Spleen (tissue), 11 donors: ENCODE measurements at regions not wholly inside any gene's neighbourhood (a gene's known extent, or its start where the extent isn't known, plus 50 kb on each side); places are given as distances from the start of the nearest gene placed in this dataset.

Source experiments
- DNase-seq: peaks from one replicate; pipeline ENCODE4 v3.0.0-alpha.2; 2020
- H3K27ac ChIP-seq, 8 donors: fragments of 200-600 bp; sonication (generic) in 7 of 8; 1 replicate in 4 of 8; 2 replicates in 4 of 8; pipeline versions ENCODE4 v1.5.0 to v1.8.0; 2016 to 2021; ENCODE audit warnings: inconsistent platforms in 4 of 8, mild to moderate bottlenecking in 4 of 8, moderate library complexity in 1 of 8
- H3K27me3 ChIP-seq, 7 donors: fragments of 200-600 bp; sonication (generic) in 6 of 7; replicated peaks in 1 of 7; 1 replicate in 4 of 7; 2 replicates in 3 of 7; pipeline versions ENCODE4 v1.5.0 to v1.8.0; 2016 to 2021; ENCODE audit warnings: inconsistent platforms in 3 of 7, mild to moderate bottlenecking in 1 of 7
- H3K36me3 ChIP-seq, 6 donors: fragments of 200-600 bp; sonication (generic) in 5 of 6; 1 replicate in 4 of 6; 2 replicates in 2 of 6; pipeline versions ENCODE4 v1.5.0 to v1.8.0; 2016 to 2021; ENCODE audit warnings: inconsistent platforms in 2 of 6
- H3K4me1 ChIP-seq, 6 donors: fragments of 200-600 bp; sonication (generic) in 5 of 6; 1 replicate in 3 of 6; 2 replicates in 3 of 6; pipeline versions ENCODE4 v1.5.0 to v1.8.0; 2016 to 2021; ENCODE audit warnings: inconsistent platforms in 3 of 6
- H3K4me3 ChIP-seq, 8 donors: fragments of 200-600 bp; sonication (generic) in 7 of 8; 1 replicate in 4 of 8; 2 replicates in 4 of 8; pipeline versions ENCODE4 v1.5.0 to v1.8.0; 2016 to 2021; ENCODE audit warnings: inconsistent platforms in 4 of 8, mild to moderate bottlenecking in 4 of 8, moderate library complexity in 2 of 8
- H3K9me3 ChIP-seq, 8 donors: fragments of 200-600 bp; sonication (generic) in 7 of 8; 1 replicate in 4 of 8; 2 replicates in 4 of 8; pipeline versions ENCODE4 v1.5.0 to v1.8.0; 2016 to 2021; ENCODE audit warnings: inconsistent platforms in 4 of 8
- POLR2A ChIP-seq, 3 donors: fragments of 450-650 bp; IDR thresholded peaks; one replicate each; pipeline ENCODE4 v1.5.1; 2017; ENCODE audit warnings: antibody characterized with exemption in 3 of 3, mild to moderate bottlenecking in 1 of 3
- POLR2AphosphoS5 ChIP-seq, 3 donors: sonication (generic); formaldehyde crosslinking; IDR thresholded peaks; one replicate each; pipeline ENCODE4 v1.5.1; 2017; ENCODE audit warnings: antibody characterized with exemption in 3 of 3
- WGBS, 5 donors: extraction: QIAGEN DNeasy Blood & Tissue Kit in 3 of 5; methylation state at CpG; one replicate each; pipeline versions ENCODE4 v1.1.5 to v1.1.7; 2013 to 2018; 5-methylcytosine and 5-hydroxymethylcytosine counted together
- intact Hi-C: fragments of 100-400 bp; cut with DNase I; formaldehyde crosslinking; loops from one replicate; pipeline ENCODE4 v1.15.0; 2023; ENCODE audit warnings: low total_unique reads
- TF ChIP-seq, protein P1 (sequence below), 11 experiments: fragments of 200-600 bp in 7 of 11; fragments of 450-650 bp in 4 of 11; sonication (generic) in 4 of 11; IDR thresholded peaks in 8 of 11; conservative IDR thresholded peaks in 3 of 11; 1 replicate in 7 of 11; 2 replicates in 4 of 11; pipeline versions ENCODE4 v1.4.0 to v1.8.0; 2016 to 2021; ENCODE audit warnings: antibody characterized with exemption in 11 of 11, inconsistent platforms in 4 of 11, mild to moderate bottlenecking in 1 of 11
- donor health status: healthy with polysubstance abuse.
- donor health status: DM: no; HTN: no; CAD: no; lungs with moderate emphysema.
- donor health status: DM: no; HTN: no; CAD: no.
- donor health status: Bipolar disorder and iron deficiency.
- donor health status: healthy.
- donor health status: DM: no; HTN: no; CAD: no.
- donor health status: DM: yes; HTN: yes; CAD: no.

DNA sequence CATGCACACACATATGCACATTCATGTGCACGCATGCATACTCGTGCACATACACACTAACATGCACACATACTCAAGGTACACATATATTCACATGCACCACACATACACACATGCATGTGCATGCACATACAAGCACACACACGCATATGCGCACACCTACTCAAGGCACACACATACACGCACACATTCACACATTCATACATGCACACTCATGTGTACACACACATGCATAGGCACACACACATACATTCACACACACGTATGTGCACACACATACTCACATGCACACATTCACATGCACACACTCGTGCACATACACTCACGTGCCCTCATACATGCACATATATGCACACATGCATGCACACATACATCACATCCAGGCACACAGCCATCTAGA lies 489.0 kb downstream of the MN1 start:
- 76 to 92% (median 90%) methylated on average over 8 of the region's 8 CpGs for WGBS, 5 donors
- peaks cover 0 to 17% (median 6%) of the 10 kb centered on the region in 6 donors for H3K4me1 ChIP-seq
- DNase-seq = no peak
- H3K27ac ChIP-seq = no peak overlapping the region
- H3K36me3 ChIP-seq = no peaks in the 10 kb centered on the region
- H3K9me3 ChIP-seq = peaks cover 0 to 11% (median 3%) of the 10 kb centered on the region in 8 donors
- TF ChIP-seq, protein P1, sequence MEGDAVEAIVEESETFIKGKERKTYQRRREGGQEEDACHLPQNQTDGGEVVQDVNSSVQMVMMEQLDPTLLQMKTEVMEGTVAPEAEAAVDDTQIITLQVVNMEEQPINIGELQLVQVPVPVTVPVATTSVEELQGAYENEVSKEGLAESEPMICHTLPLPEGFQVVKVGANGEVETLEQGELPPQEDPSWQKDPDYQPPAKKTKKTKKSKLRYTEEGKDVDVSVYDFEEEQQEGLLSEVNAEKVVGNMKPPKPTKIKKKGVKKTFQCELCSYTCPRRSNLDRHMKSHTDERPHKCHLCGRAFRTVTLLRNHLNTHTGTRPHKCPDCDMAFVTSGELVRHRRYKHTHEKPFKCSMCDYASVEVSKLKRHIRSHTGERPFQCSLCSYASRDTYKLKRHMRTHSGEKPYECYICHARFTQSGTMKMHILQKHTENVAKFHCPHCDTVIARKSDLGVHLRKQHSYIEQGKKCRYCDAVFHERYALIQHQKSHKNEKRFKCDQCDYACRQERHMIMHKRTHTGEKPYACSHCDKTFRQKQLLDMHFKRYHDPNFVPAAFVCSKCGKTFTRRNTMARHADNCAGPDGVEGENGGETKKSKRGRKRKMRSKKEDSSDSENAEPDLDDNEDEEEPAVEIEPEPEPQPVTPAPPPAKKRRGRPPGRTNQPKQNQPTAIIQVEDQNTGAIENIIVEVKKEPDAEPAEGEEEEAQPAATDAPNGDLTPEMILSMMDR (IDR thresholded peaks at IDR 0.05 in 8 of 11, conservative IDR thresholded peaks at IDR 0.05 in 3 of 11) = no peak
- TF ChIP-seq POLR2AphosphoS5 (IDR thresholded peaks at IDR 0.05) (no peak), POLR2A (IDR thresholded peaks at IDR 0.05) (no peak)
- H3K4me3 ChIP-seq = no peak overlapping the region
- H3K27me3 ChIP-seq = peaks cover 0 to 5% (median 0%) of the 10 kb centered on the region in 7 donors
- intact Hi-C loops = no loop called here

DNA sequence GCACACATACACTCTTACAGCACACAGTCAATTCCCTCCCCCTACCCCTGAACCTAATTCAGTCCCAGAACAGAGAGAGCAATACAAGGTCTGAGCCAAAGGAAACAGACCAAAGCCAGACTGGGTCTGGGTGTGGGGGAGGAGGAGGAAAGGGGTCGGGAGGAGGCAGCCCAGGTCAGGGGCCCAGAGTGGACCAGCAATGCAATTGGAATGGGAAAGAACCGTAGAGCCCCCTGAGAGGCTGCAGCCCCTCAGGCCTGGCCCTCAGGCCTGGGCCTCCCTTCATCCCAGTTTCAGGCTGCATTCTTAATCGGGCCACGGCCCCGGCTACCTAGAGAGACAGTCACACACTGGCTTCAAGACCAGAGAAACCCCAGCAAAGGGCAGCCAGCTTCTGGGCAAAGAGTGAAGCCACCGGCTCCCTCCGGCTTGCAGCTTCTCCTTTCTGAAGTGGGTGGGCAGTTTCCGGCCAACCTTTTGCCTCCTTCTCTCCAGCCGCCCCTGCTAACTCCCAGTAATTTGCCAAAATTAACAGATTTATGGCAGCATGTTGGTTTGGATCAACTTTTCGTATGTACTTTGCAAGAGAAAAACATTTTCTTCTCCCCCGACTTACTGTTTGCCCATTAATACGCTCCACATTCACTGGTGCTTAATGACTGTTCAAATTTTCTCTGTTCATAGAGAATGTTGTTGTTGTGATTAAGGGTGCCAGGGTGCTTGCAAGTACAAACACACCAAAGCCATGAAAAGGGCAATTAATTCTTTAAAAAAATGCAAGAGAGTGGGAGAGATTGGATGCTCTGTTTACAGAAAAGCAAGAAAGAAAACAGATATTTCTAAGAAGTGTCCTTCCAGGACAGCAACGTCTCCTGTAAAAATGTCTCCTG lies 488.3 kb downstream of the MN1 start:
- WGBS, 5 donors = 60 to 69% (median 63%) methylated on average over 11 to 13 of the region's 13 CpGs
- H3K4me1 ChIP-seq = peaks cover 0 to 17% (median 6%) of the 10 kb centered on the region in 6 donors
- intact Hi-C loops = no loop called here
- H3K9me3 ChIP-seq = peaks cover 0 to 10% (median 2%) of the 10 kb centered on the region in 8 donors
- TF ChIP-seq POLR2AphosphoS5 (IDR thresholded peaks at IDR 0.05) (no peak), POLR2A (IDR thresholded peaks at IDR 0.05) (no peak)
- TF ChIP-seq, protein P1 (IDR thresholded peaks at IDR 0.05 in 8 of 11, conservative IDR thresholded peaks at IDR 0.05 in 3 of 11) = no peak
- H3K4me3 ChIP-seq = no peak overlapping the region
- H3K27me3 ChIP-seq = peaks cover 0 to 10% (median 0%) of the 10 kb centered on the region in 7 donors
- H3K36me3 ChIP-seq = no peaks in the 10 kb centered on the region
- DNase-seq = no peak
- no peak overlapping the region for H3K27ac ChIP-seq

DNA sequence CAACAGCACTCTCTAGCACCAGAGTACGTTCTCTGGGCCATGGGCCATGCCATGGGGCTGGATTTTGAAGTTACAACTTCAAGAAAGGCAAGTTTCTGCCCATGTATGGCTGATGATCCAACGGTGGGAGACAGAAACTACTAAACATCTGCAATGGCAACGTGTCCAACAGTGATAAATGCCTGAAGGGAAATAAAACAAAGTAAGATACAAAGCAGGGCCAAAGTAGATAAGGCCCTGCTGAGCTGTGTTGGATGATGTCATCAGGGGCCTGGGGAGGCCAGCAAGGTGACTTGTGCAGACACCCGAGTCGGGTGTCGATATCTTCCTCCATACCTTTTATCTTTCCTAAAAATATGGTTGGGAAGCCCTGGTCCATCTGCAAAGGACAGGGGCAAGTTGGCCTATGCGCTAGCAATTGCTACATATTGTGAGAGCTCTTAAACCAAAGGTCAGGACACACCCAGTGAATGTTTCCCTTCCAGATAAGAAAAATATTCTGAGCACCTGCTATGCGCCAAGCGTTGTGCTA lies 487.2 kb downstream of the MN1 start:
- H3K9me3 ChIP-seq = peaks cover 0 to 10% (median 1%) of the 10 kb centered on the region in 8 donors
- 64 to 76% (median 74%) methylated on average over 9 of the region's 9 CpGs for WGBS, 5 donors
- H3K4me1 ChIP-seq = peaks cover 0 to 21% (median 6%) of the 10 kb centered on the region in 6 donors
- H3K36me3 ChIP-seq = no peaks in the 10 kb centered on the region
- intact Hi-C loops = no loop called here
- H3K4me3 ChIP-seq = no peak overlapping the region
- DNase-seq = no peak
- H3K27me3 ChIP-seq = peaks cover 0 to 10% (median 0%) of the 10 kb centered on the region in 7 donors
- TF ChIP-seq, protein P1 (IDR thresholded peaks at IDR 0.05 in 8 of 11, conservative IDR thresholded peaks at IDR 0.05 in 3 of 11) = no peak
- TF ChIP-seq POLR2A (IDR thresholded peaks at IDR 0.05) (no peak), POLR2AphosphoS5 (IDR thresholded peaks at IDR 0.05) (no peak)
- no peak overlapping the region for H3K27ac ChIP-seq

DNA sequence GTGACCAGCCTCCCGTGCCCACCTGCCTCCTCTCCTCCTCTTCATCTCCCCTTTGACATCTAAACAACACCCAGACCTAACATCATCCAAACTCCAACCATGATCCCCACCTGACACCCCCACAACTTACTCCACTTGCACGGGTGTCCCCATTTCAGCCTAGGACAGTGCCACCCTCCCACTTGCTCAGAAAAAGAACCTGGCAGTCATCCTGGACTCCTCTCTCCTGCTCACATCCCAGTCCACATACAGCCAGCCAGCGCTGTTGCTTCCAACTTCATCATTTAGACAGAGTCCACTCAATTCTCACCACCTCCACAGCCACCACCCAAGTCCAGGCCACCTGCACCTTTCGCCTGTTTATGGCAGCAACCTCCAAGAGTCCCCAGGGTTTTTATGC lies 485.7 kb downstream of the MN1 start:
- no peak for TF ChIP-seq POLR2A (IDR thresholded peaks at IDR 0.05)
- TF ChIP-seq POLR2AphosphoS5 (IDR thresholded peaks at IDR 0.05) = no peak
- TF ChIP-seq, protein P1 (IDR thresholded peaks at IDR 0.05 in 8 of 11, conservative IDR thresholded peaks at IDR 0.05 in 3 of 11) = no peak
- Histone ChIP-seq H3K4me1 (peaks cover 0 to 21% (median 6%) of the 10 kb centered on the region in 6 donors), H3K4me3 (no peak overlapping the region), H3K9me3 (peaks cover 0 to 16% (median 4%) of the 10 kb centered on the region in 8 donors), H3K27ac (no peak overlapping the region), H3K27me3 (peaks cover 0 to 14% (median 0%) of the 10 kb centered on the region in 7 donors), H3K36me3 (no peaks in the 10 kb centered on the region)
- intact Hi-C loops = no loop called here
- 84 to 95% (median 93%) methylated on average over 4 of the region's 4 CpGs for WGBS, 5 donors
- no peak for DNase-seq
